HS-27A (cell line): ENCODE measurements at regions not wholly inside any gene's neighbourhood (a gene's known extent, or its start where the extent isn't known, plus 50 kb on each side); places are given as distances from the start of the nearest gene placed in this dataset.
"Not testable (repeated sequence)": the region's sequence is repeated elsewhere in the genome, so short reads cannot be mapped to it uniquely, and the experiment has no call there.

Experiments used
- DNase-seq: peaks from one replicate; pipeline ENCODE4 v3.0.0-alpha.2; 2012; ENCODE audit warnings: low read depth, missing footprints

- not testable (repeated sequence) for DNase-seq
Observed at GRCh38 chr2:144617171-144617570, 97.3 kb upstream of the ZEB2 start.

DNA sequence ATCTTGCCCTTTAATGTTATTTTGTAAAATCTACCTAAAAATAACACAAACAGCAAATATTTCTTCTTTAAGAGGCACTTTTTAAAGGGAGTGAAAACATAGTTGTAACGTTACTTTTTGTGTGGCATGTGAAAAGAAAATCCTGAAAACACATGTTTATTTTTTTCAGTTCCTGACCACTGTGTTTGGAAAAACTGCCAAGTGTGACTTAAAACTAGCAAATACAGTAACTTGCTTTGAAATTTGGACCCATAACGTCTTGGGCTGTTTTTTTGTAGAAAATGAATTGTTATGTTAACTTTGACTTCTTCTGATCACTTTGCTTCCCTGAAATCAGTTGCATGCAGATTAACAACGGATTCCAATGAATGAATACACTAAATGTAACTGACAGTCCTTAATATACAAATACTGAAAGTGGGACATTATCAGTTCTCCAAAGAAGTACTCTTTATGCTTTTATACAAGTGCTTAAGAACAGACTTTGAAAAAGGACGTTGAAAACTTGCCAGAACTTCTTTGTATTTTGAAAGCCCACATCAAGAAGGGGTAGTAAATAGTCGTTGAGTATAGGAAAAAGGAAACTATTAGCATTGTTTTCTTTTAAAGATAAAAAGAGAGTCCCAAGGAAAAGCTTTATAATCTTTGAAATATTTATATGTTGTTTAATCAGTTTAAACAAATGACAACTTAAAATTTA is 96.1 kb upstream of the ZEB2 start:
- DNase-seq, result no peak

GRCh38 chr2:144607891-144608521 is 88.1 kb upstream of the ZEB2 start:
- no peak for DNase-seq

- DNase-seq, result no peak
Observed at GRCh38 chr2:144607099-144607498, 87.2 kb upstream of the ZEB2 start.

GRCh38 chr2:144606466-144607095 is 86.7 kb upstream of the ZEB2 start:
- DNase-seq, result no peak

DNA sequence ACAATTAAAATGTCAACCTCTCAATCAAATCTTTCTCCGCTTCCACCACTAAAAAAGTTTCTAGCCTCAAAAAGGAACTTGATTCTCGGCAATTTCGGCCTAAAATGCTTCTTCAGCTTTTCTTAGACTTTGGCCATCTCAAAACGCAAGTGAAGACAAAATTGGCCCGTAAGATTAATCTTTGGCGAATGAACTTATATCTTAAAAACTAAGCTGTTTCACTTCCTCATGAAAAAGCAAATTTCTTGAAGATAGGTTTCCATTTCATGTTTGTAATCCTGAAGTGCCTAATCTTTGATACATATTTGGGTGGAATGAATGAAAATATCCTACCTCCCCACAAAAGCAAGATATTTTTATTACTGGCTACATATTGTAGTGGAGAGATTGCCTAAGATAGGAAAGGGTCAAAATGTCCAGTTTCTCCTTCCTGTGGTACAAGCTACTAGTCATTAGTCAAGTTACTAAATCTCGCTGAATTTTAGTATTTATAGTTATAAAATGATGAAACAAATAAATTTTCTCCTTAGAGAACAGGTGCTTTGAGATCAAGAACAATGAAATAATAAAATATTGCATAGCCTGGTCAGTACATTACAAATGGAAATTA is 85.4 kb upstream of the ZEB2 start:
- DNase-seq, result no peak

- no peak for DNase-seq
Observed at GRCh38 chr2:144603334-144603733, 83.4 kb upstream of the ZEB2 start.

DNA sequence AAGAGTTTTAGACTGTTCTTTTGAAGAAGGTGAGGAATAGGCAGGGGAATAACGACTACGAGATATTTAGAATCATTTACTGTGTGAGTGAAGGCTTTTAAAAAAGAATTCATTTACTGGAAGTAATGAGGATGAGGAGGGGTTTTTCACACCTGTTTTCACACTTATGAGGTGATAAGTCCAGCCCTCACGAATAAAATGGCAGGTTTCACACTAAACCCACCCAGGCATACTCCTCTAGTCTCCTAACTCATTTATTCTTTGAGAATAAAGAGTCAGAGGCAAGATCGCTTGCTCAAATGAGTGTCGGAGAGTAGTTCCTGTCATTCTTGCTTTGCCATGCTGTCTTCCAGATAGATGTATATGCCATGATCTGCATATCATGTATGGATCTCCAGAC is 79.0 kb upstream of the ZEB2 start:
- no peak for DNase-seq

DNA sequence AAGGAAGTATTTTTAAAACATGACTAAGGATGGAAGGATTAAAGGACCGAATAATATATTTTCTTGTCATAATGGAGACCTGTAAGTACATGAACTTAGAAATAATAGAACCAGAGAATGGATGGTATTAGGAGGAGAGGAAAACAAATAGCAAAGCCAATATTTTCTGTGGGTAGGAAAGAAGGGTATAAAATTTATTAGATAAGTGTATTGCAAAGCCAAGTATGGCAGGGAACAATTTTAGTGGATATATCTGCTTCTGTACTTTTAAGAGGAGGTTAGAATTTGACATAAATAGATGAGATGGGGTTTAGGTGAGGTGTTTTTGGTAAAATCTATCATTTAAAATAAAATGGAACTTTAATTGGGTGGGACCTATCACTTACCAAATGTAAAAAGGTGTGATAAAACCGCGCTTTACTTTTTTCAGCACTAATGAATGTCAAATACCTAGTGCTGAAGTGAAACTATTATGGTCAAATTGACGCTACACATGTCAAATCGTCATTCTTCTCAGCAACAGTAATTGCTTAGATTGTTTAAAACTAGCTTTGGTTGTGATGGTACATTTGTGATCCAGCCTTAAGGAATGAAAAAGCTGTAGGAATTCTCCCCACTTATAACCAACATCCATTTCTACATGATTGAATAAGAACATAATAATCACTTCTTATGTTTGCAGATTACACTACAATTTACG is 78.1 kb upstream of the ZEB2 start:
- DNase-seq, result no peak

DNA sequence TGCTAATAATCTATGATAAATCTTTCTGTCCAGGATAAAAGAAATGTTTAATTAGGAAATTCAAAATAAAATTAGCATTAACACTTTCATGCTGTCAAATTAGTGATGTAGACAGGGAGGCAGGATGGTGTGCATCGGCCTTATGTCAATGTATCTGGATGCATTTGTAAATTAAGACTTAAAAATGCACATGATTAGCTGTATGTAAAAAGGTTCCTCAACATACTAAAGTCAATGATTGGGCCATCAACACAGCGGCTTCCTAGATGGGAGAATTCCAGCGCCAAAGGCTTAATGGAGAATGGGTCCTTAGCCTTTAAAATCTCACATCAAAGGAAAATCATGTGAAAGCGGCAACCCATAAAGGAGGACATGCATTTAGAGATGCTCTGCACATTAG is 77.5 kb upstream of the ZEB2 start:
- no peak for DNase-seq

GRCh38 chr2:144596073-144596871 is 76.4 kb upstream of the ZEB2 start:
- no peak for DNase-seq

DNA sequence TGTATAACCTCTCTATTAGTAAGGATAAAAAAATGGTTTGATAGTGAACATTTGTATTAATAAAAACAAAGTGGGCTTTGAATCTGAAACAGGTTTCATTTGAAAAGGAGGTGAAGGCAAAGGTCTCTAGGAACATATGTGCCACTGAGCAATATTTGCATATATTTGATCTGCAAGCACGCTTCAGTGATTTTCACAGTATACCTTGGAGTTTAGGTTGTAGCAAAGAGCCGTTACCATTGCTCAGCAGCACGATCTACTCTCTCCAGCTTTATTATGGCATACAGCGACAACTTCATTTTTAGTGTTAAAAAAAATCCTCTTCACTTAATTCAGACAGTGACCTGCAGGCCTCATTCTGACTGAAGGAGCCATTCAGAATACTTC is 75.8 kb upstream of the ZEB2 start:
- DNase-seq, result no peak

- DNase-seq, result no peak
Observed at GRCh38 chr2:144595279-144595678, 75.4 kb upstream of the ZEB2 start.

DNA sequence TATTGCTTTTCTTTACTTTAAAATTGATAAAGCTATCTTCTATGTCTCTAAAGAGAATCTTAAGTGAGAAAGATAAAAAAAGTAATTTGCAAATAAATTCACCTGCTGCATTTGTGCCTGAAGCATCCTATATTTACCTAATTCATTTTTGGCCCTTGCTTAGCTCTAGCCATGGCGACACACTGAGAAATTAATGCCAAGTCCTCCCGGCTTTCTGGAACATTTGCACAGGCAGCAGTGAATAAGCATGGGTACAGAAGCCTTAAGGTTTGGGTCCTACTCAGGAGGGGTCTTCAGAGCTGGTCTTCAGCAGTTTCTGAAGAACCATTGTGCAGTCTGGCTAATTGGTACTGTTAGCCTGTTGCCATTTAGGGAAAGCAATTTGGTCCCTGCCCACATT is 73.9 kb upstream of the ZEB2 start:
- DNase-seq, result no peak

DNA sequence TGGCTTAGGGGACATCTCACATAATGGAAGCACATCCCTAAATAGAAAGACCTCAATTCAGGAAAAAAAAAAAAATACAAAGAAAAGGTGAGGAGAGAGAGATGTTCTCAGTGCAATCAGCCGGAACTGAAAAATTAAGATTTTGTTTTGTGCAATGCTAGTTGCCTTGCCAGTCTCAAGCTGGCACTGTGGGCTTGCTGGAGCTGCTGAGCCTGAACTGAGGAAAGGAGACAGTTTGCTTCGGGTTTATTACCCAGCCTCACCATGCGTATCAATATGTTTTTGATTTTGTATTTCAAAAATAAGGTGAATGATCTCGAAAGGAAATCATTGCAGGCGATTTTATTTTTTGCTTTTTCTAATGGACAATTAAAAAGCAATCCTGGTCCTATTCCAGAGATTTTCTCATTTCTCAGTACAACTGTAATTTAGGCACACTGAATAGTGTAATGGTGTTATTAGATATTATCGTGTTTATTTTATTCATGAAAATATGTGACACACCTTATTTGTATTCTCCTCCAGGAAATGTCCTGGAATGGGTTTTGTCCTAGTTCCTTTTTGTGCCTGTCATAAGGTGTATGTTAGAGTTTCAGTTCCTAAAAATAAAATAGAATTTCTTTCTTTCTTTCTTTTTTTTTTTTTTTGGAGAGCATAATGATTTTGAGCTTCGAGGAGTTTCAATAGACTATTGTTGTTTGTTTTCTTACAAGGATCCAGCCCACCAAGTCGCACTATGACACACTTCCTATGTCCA is 72.8 kb upstream of the ZEB2 start:
- no peak for DNase-seq

- DNase-seq, result no peak
Observed at GRCh38 chr2:144587306-144587705, 67.4 kb upstream of the ZEB2 start.

- DNase-seq, result no peak
Observed at GRCh38 chr2:144586476-144586875, 66.6 kb upstream of the ZEB2 start.

- peak; percentile 42 for DNase-seq
Observed at GRCh38 chr2:144583741-144584453, 64.0 kb upstream of the ZEB2 start.

GRCh38 chr2:144583381-144583729 is 63.4 kb upstream of the ZEB2 start:
- no peak for DNase-seq

GRCh38 chr2:144582651-144583380 is 62.9 kb upstream of the ZEB2 start:
- no peak for DNase-seq
